ENCODE measurements at regions not wholly inside any gene's neighbourhood (a gene's known extent, or its start where the extent isn't known, plus 50 kb on each side); places are given as distances from the start of the nearest gene placed in this dataset.
"Not testable (repeated sequence)": the region's sequence is repeated elsewhere in the genome, so short reads cannot be mapped to it uniquely, and the experiment has no call there.

GRCh38 chr22:12601870-12602779 is 2925.9 kb upstream of the OR11H1 start:
- H3K27ac Mint-ChIP-seq, result no peak overlapping the region
- H3K4me3 Mint-ChIP-seq, result no peak overlapping the region
- no peaks in the 10 kb centered on the region for H3K4me1 Mint-ChIP-seq (ENCODE audit: low read depth)
- TF ChIP-seq CTCF (IDR thresholded peaks at IDR 0.05), result no peak
- no peak for DNase-seq
- peaks cover 9% of the 10 kb centered on the region for H3K36me3 Mint-ChIP-seq (ENCODE audit: low read depth)
- peaks cover 70% of the 10 kb centered on the region for H3K9me3 Mint-ChIP-seq
- H3K27me3 Mint-ChIP-seq (ENCODE audit: insufficient read depth), result no peaks in the 10 kb centered on the region; the same call in 1 of the 2 replicates

GRCh38 chr22:12603399-12603798 is 2924.6 kb upstream of the OR11H1 start:
- DNase-seq; H3K4me1 Mint-ChIP-seq (ENCODE audit: low read depth); H3K4me3 Mint-ChIP-seq; H3K27ac Mint-ChIP-seq; H3K27me3 Mint-ChIP-seq (ENCODE audit: insufficient read depth): not testable (repeated sequence)
- H3K9me3 Mint-ChIP-seq, result peaks cover 73% of the 10 kb centered on the region
- H3K36me3 Mint-ChIP-seq (ENCODE audit: low read depth), result peaks cover 15% of the 10 kb centered on the region

- not testable (repeated sequence) for H3K4me1 Mint-ChIP-seq (ENCODE audit: low read depth); H3K27ac Mint-ChIP-seq; H3K27me3 Mint-ChIP-seq (ENCODE audit: insufficient read depth); DNase-seq; H3K4me3 Mint-ChIP-seq
- peaks cover 72% of the 10 kb centered on the region for H3K9me3 Mint-ChIP-seq
- peaks cover 15% of the 10 kb centered on the region for H3K36me3 Mint-ChIP-seq (ENCODE audit: low read depth)
Measured at GRCh38 chr22:12603833-12604232, 2924.2 kb upstream of the OR11H1 start.

- Mint-ChIP-seq H3K9me3 (peaks cover 58% of the 10 kb centered on the region), H3K36me3 (ENCODE audit: low read depth) (peaks cover 10% of the 10 kb centered on the region)
- H3K4me3 Mint-ChIP-seq; H3K27ac Mint-ChIP-seq; H3K27me3 Mint-ChIP-seq (ENCODE audit: insufficient read depth); DNase-seq; H3K4me1 Mint-ChIP-seq (ENCODE audit: low read depth): not testable (repeated sequence)
Measured at GRCh38 chr22:12608454-12608853, 2919.5 kb upstream of the OR11H1 start.

GRCh38 chr22:12613199-12613598 is 2914.8 kb upstream of the OR11H1 start:
- H3K9me3 Mint-ChIP-seq, result peaks cover 44% of the 10 kb centered on the region
- no peak overlapping the region for H3K4me3 Mint-ChIP-seq
- H3K27ac Mint-ChIP-seq, result no peak overlapping the region
- peaks cover 4% of the 10 kb centered on the region; the same call in 1 of the 2 replicates for H3K36me3 Mint-ChIP-seq (ENCODE audit: low read depth)
- no peaks in the 10 kb centered on the region for H3K4me1 Mint-ChIP-seq (ENCODE audit: low read depth)
- H3K27me3 Mint-ChIP-seq (ENCODE audit: insufficient read depth), result no peaks in the 10 kb centered on the region
- TF ChIP-seq CTCF (IDR thresholded peaks at IDR 0.05), result no peak
- no peak for DNase-seq

- H3K27me3 Mint-ChIP-seq (ENCODE audit: insufficient read depth); H3K27ac Mint-ChIP-seq; DNase-seq; H3K4me1 Mint-ChIP-seq (ENCODE audit: low read depth); H3K36me3 Mint-ChIP-seq (ENCODE audit: low read depth); H3K4me3 Mint-ChIP-seq: not testable (repeated sequence)
- peaks cover 43% of the 10 kb centered on the region for H3K9me3 Mint-ChIP-seq
Measured at GRCh38 chr22:12613907-12614306, 2914.1 kb upstream of the OR11H1 start.

- H3K4me3 Mint-ChIP-seq; H3K4me1 Mint-ChIP-seq (ENCODE audit: low read depth); H3K27me3 Mint-ChIP-seq (ENCODE audit: insufficient read depth); H3K27ac Mint-ChIP-seq; DNase-seq: not testable (repeated sequence)
- Mint-ChIP-seq H3K9me3 (peaks cover 54% of the 10 kb centered on the region), H3K36me3 (ENCODE audit: low read depth) (peaks cover 16% of the 10 kb centered on the region; the same call in 1 of the 2 replicates)
Measured at GRCh38 chr22:12626894-12627293, 2901.1 kb upstream of the OR11H1 start.

- not testable (repeated sequence) for DNase-seq; H3K27me3 Mint-ChIP-seq (ENCODE audit: insufficient read depth); H3K4me1 Mint-ChIP-seq (ENCODE audit: low read depth); H3K4me3 Mint-ChIP-seq; H3K27ac Mint-ChIP-seq
- peaks cover 55% of the 10 kb centered on the region for H3K9me3 Mint-ChIP-seq
- H3K36me3 Mint-ChIP-seq (ENCODE audit: low read depth), result peaks cover 16% of the 10 kb centered on the region; the same call in 1 of the 2 replicates
Measured at GRCh38 chr22:12629815-12630214, 2898.2 kb upstream of the OR11H1 start.
